ENCODE measurements at regions not wholly inside any gene's neighbourhood (a gene's known extent, or its start where the extent isn't known, plus 50 kb on each side); places are given as distances from the start of the nearest gene placed in this dataset.

DNA sequence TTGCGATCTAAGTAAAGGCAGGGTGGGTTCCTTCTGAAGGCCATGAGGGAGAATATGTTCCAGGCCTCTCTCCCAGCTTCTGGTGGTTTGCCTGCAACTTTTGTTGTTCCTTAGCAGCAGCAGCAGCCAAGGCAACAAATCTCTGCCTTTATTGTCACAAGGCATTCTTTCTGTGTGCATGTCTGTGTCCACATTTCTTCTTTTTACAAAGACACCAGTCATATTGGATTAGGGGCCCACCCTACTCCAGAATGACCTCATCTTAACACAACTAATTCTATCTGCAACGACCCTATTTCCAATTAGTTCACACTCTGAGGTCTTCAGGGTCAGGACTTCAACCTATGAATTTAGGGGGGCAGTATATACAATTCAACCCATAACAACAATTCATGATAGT lies 587.5 kb downstream of the XIRP2 start (continued):
- TF ChIP-seq RBBP5 (IDR thresholded peaks at IDR 0.05; ENCODE audit: borderline replicate concordance, low read depth, low read length): no peak
- TF ChIP-seq RXRA (IDR thresholded peaks at IDR 0.05; ENCODE audit: insufficient read depth, low read depth, low read length): no peak
- TF ChIP-seq KDM5A (IDR thresholded peaks at IDR 0.05; ENCODE audit: low read length): no peak
- TF ChIP-seq SIN3A (conservative IDR thresholded peaks at IDR 0.05 in 1 of 2, IDR thresholded peaks at IDR 0.05 in 1 of 2; ENCODE audit: low read depth in 1 of 2, low read length in 2 of 2): no peak
- no peak for TF ChIP-seq SP4 (IDR thresholded peaks at IDR 0.05; ENCODE audit: low read length)
